Brain microvascular endothelial cell (primary cell): ENCODE measurements at regions not wholly inside any gene's neighbourhood (a gene's known extent, or its start where the extent isn't known, plus 50 kb on each side); places are given as distances from the start of the nearest gene placed in this dataset.

Experiments used
- DNase-seq: peaks from one replicate; pipeline ENCODE4 v3.0.0-alpha.2; 2020
- H3K27ac ChIP-seq: fragments of 250-450 bp; sonication (Bioruptor Pico); 2 replicates; pipeline ENCODE4 v1.5.1; 2020; ENCODE audit warnings: mild to moderate bottlenecking, moderate library complexity
- H3K27me3 ChIP-seq: fragments of 250-450 bp; sonication (Bioruptor Pico); replicated peaks from 2 replicates; pipeline ENCODE4 v1.5.1; 2020; ENCODE audit warnings: mild to moderate bottlenecking
- H3K36me3 ChIP-seq: fragments of 250-450 bp; sonication (Bioruptor Pico); replicated peaks from 2 replicates; pipeline ENCODE4 v1.5.1; 2020; ENCODE audit warnings: mild to moderate bottlenecking
- H3K4me3 ChIP-seq: 2 replicates; pipeline ENCODE4 v1.5.1; 2011; ENCODE audit warnings: low read depth, mild to moderate bottlenecking, control low read depth, low read length, moderate library complexity
- CTCF ChIP-seq: IDR thresholded peaks from 2 replicates; pipeline ENCODE4 v1.5.1; 2011; ENCODE audit warnings: low read depth, mild to moderate bottlenecking, moderate library complexity, low read length, control low read depth, inconsistent platforms; ENCODE audit errors: missing control alignments
- in situ Hi-C: cut with HindIII; loops from 2 replicates; pipeline ENCODE4 v1.10.0; 2017; ENCODE audit warnings: low sequenced_read_pairs, low pct_ligation_motif_present

GRCh38 chr10:128599030-128599429 is 472.8 kb upstream of the MKI67 start:
- H3K36me3 ChIP-seq = no peaks in the 10 kb centered on the region
- no peaks in the 10 kb centered on the region for H3K27me3 ChIP-seq
- H3K4me3 ChIP-seq = no peak overlapping the region
- H3K27ac ChIP-seq = no peak overlapping the region
- TF ChIP-seq CTCF = no peak
- DNase-seq = no peak
- in situ Hi-C loops = no loop called here

GRCh38 chr10:128599538-128599937 is 473.3 kb upstream of the MKI67 start:
- no peak for DNase-seq
- H3K36me3 ChIP-seq = no peaks in the 10 kb centered on the region
- in situ Hi-C loops = no loop called here
- H3K4me3 ChIP-seq = no peak overlapping the region
- H3K27ac ChIP-seq = no peak overlapping the region
- no peaks in the 10 kb centered on the region for H3K27me3 ChIP-seq
- TF ChIP-seq CTCF = no peak

GRCh38 chr10:128602183-128602582 is 476.0 kb upstream of the MKI67 start:
- DNase-seq = no peak
- H3K27me3 ChIP-seq = no peaks in the 10 kb centered on the region
- no peak for TF ChIP-seq CTCF
- H3K4me3 ChIP-seq = no peak overlapping the region
- in situ Hi-C loops = no loop called here
- H3K36me3 ChIP-seq = no peaks in the 10 kb centered on the region
- no peak overlapping the region for H3K27ac ChIP-seq

- Histone ChIP-seq H3K27ac (no peak overlapping the region), H3K36me3 (no peaks in the 10 kb centered on the region), H3K4me3 (no peak overlapping the region), H3K27me3 (no peaks in the 10 kb centered on the region)
- no peak for TF ChIP-seq CTCF
- DNase-seq = no peak
- in situ Hi-C loops = no loop called here
Measured at GRCh38 chr10:128604025-128604424, 477.8 kb upstream of the MKI67 start.

GRCh38 chr10:128605180-128605579 is 479.0 kb upstream of the MKI67 start:
- Histone ChIP-seq H3K27me3 (no peaks in the 10 kb centered on the region), H3K4me3 (no peak overlapping the region), H3K36me3 (no peaks in the 10 kb centered on the region), H3K27ac (no peak overlapping the region)
- DNase-seq = no peak
- no peak for TF ChIP-seq CTCF
- in situ Hi-C loops = no loop called here

GRCh38 chr10:128606055-128606454 is 479.8 kb upstream of the MKI67 start:
- in situ Hi-C loops = no loop called here
- Histone ChIP-seq H3K4me3 (no peak overlapping the region), H3K27ac (no peak overlapping the region), H3K36me3 (no peaks in the 10 kb centered on the region), H3K27me3 (no peaks in the 10 kb centered on the region)
- no peak for DNase-seq
- TF ChIP-seq CTCF = no peak
